ENCODE measurements at regions not wholly inside any gene's neighbourhood (a gene's known extent, or its start where the extent isn't known, plus 50 kb on each side); places are given as distances from the start of the nearest gene placed in this dataset.
"Not testable (repeated sequence)": the region's sequence is repeated elsewhere in the genome, so short reads cannot be mapped to it uniquely, and the experiment has no call there.

- DNase-seq (ENCODE audit: low spot score) = no peak
Measured at GRCh38 chr21:27885296-27885711, 918.4 kb upstream of the ADAMTS5 start.

DNA sequence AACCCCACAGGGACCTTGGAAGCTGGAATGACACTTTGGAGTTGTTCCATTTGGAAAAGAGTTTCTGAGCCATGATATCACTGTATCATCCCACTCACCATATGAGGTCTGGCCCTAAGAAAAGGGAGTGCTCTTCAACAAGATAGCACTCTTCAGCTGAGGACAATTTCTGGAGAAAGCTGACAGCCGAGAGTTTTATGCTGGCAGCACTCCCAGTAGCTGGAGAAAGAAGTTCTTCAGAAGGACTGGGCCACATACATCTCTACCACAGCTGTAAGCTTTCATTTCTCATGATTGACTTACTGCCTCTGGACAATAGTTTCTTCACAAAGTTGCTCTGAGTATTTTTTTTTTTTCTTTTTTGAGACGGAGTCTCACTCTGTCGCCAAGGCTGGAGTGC lies 914.4 kb upstream of the ADAMTS5 start:
- not testable (repeated sequence) for DNase-seq (ENCODE audit: low spot score)

- not testable (repeated sequence) for DNase-seq (ENCODE audit: low spot score)
Measured at GRCh38 chr21:27872411-27872810, 905.5 kb upstream of the ADAMTS5 start.

GRCh38 chr21:27870755-27871154 lies 903.9 kb upstream of the ADAMTS5 start:
- not testable (repeated sequence) for DNase-seq (ENCODE audit: low spot score)

DNA sequence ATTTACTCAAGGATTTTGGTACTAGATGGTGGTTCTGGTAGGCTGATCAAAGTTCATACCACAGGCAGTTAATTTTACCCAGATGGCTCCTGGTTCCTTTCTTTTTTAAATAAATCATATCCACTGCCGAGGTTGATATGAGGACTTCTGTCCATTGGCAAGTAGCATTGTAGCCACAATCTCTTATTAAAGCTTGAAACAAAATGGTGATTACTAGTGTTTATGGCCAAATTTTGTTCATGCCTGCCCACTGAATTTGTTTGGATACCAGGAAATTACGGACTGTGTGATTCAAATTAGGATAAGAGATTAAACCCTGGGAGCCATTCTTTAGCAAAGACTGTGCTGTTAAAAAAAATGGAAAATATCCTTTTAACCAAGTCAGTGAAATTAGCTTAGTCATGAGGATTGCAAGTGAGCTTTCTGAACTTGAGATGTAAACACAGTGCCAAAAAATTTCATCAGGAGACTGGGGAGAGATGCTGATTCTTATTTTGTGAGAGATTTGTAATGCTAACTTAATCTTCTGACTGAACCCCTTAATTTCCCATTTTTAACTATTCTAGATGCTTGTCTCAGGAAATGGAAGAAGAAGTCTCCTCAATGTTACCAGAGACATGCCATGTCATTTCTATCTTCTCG lies 893.5 kb upstream of the ADAMTS5 start:
- DNase-seq (ENCODE audit: low spot score) = not testable (repeated sequence)

DNA sequence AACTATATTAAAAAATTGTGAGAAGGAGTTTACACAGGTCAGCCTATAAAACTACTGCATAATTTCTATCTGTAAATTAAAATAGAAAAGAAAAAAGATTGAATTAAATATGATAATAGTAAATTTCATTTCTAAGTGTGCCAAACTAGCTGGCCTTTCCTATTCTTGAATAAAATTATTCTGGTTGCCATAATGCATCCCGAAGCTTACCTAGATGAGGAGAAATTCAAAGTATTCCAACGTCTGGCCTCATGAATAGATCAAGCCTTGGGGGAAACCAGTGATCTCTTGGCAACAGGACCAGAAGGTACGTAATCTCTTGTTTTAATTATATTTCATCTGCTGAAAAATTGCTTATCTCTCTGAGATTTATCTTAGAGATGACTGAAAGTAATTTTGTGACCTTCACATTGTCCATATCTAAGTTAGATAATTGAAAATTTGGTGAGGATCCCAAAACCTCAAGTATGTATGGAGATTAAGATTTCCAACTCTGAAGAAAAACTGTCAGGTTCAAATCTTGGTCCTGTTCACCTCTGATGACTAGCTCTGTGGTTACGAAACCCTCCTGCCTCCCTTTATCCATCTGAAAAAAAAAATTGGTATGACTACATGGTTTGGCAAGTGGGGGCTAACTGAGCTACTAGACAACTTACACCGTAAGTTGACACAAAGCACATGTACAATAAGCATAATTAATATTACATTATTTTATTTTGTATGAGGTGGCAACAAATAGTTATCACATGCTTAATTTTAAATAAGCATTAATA lies 891.4 kb upstream of the ADAMTS5 start:
- DNase-seq (ENCODE audit: low spot score) = not testable (repeated sequence)

GRCh38 chr21:27856988-27857387 lies 890.1 kb upstream of the ADAMTS5 start:
- DNase-seq (ENCODE audit: low spot score) = not testable (repeated sequence)

DNA sequence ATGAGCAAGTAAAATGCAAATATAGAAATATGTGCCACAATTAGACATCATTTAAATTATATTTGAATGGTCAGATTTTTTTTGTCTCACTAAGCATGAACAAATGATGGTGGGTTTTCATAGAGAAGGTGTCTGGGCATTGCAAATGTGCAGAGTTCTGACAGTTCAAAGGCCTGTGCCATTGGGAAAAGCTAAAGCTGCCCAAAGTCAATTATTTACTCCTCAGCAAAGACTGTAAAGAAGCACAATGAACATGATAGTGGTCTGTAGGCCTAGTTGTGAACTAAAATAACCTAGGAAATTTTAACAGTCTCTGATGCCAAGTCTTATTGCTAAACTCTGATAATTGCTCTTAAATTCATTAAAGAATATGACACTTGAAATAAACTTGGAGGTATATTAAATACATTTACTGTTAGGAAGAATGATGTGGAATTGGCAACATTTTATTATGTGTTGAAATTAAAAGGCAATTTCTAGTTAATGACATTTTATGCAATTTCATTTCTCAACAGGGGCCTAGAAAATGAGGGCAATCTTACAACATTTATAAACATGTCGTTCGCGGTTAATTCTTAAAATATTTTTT lies 874.3 kb upstream of the ADAMTS5 start:
- DNase-seq (ENCODE audit: low spot score) = no peak

DNA sequence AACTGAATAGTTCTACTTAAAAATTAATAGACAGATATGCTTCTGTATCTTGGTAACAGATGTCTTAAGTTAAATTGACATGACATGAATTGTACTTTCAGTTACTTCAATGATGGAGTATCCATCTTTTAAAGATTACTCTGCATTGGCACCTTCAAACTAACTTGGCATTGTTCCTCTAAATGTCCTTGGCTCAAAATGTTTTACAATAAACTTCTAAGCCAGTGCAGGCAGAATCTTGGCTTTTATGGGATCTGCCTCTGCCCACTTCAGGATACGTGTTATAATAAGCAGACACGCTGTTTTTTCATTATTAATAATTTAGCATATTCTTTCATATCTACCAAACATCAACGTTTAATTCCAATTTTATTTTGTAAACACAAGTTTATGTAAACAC lies 873.4 kb upstream of the ADAMTS5 start:
- DNase-seq (ENCODE audit: low spot score) = no peak

DNA sequence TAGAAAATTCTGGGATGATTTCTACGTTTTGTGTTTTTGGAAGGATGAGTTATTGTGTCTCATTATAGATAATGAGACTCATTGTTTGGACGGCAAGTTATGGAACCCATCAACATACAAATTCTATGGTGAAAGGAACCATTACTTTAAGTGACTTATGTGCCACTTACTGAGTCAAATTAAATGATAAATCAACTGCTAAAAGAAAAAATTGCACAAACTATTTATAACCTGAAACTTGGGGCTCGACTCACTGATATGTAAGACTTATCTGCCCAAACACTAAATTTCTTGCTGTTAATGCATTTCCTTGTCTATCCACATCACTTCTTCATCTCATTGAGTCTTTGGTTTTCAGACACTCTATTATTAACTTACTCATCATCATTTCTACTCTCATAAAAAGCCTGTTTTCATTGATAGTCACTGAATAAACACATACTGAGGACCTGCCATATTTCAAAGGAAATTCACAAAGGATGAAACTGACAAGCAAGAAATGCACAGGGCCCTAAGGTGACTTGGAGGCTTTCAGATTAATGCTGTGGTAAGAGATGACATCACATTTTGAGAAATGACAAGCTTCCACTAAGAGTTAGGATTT lies 872.7 kb upstream of the ADAMTS5 start:
- DNase-seq (ENCODE audit: low spot score) = no peak

DNA sequence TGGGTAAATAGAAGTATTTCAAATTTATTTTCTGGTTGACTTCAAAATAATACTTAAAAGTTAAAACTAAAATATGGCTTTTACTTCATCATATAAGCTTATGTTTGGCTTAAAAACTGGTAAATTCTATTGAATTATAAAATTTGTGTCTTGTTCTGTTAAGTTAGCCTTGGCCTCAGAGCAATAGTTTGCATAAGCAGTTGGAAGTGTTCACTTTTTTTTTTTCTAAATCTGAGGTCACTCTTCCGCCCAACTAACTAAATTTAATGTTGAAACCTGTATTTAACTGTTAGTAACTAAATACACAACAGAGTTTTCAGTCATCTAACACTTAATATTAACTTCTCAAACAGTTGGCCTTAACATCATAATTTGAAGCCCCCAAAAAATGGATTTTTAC lies 871.7 kb upstream of the ADAMTS5 start:
- no peak for DNase-seq (ENCODE audit: low spot score)

GRCh38 chr21:27837936-27838335 lies 871.0 kb upstream of the ADAMTS5 start:
- DNase-seq (ENCODE audit: low spot score) = no peak

GRCh38 chr21:27833298-27833697 lies 866.4 kb upstream of the ADAMTS5 start:
- no peak for DNase-seq (ENCODE audit: low spot score)

- no peak for DNase-seq (ENCODE audit: low spot score)
Measured at GRCh38 chr21:27831816-27832569, 865.1 kb upstream of the ADAMTS5 start.

GRCh38 chr21:27831177-27831576 lies 864.3 kb upstream of the ADAMTS5 start:
- no peak for DNase-seq (ENCODE audit: low spot score)

GRCh38 chr21:27827972-27828371 lies 861.1 kb upstream of the ADAMTS5 start:
- DNase-seq (ENCODE audit: low spot score) = no peak

GRCh38 chr21:27825035-27825434 lies 858.1 kb upstream of the ADAMTS5 start:
- no peak for DNase-seq (ENCODE audit: low spot score)

DNA sequence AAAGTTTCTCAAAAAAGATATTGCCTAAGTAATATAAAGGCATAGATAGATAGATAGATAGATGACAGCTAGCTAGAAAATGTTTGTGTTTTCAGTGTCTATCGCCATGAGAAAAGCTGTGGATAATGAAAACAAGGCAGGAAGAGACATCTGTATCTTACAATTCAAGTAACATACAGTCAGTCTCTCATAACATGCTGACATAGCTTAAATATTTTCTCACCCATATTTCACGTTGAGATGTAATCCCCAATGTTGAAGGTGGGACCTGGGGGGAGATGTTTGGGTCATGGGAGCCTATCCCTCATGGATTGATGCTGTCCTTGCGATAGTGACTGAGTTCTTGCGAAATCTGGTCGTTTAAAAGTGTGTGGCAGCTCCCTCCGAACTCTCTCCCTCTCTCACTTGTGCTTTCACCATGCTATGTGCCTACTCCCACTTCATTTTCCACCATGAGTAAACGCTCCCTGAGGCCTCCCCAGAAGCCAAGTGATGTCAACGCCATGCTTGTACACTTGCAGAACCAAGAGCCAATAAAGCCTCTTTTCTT lies 856.8 kb upstream of the ADAMTS5 start:
- no peak for DNase-seq (ENCODE audit: low spot score)

DNA sequence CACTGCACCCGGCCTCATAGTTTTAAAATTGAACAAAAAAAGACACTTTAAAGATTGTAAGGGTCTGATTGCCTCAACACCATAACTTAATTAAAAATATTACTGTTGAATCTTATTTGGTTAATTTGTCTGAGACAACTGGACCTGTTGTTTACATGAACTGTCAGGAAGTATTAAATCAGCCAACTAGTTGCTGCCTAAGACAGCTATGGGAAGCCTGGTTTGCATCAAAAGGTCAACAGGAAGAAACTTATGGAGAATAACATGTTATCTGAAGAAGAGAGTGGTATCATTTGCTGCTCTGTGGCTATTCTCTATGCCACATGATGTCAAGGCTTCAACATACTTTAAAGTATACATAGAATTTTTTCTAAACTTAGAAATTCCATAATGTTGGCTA lies 853.5 kb upstream of the ADAMTS5 start:
- DNase-seq (ENCODE audit: low spot score) = no peak

- DNase-seq (ENCODE audit: low spot score) = no peak
Measured at GRCh38 chr21:27819299-27819698, 852.4 kb upstream of the ADAMTS5 start.

DNA sequence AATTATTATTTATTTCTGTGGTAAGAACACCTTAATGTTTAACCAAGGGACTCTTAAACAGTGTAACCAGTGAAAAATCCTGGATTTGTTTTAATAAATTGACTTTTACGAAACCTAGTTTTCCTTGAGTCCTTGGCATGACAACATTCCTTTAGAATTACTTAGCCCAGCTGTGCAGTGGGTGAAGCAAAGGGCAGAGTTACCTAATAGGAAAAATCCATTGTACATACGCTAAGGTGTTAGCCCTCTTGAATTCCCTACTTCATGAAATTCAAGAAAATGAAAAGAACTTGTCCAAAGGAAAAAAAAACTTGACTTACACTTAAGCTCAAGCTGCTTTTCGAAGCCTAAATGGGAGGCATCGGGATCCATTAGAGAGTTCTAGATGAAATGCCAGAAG lies 852.0 kb upstream of the ADAMTS5 start:
- DNase-seq (ENCODE audit: low spot score) = no peak
